A673 (cell line): ENCODE measurements at regions not wholly inside any gene's neighbourhood (a gene's known extent, or its start where the extent isn't known, plus 50 kb on each side); places are given as distances from the start of the nearest gene placed in this dataset.
A peak's percentile ranks its signal among the peaks of the same experiment; 100 is the strongest.

Experiments
- BruUV-seq: library from RNA; stranded (reverse); fragments of 400-500 nt; replicated peaks from 2 replicates; lab custom pipeline; 2021; lab: Mats Ljungman, UMichigan
- CTCF ChIA-PET: fragments of 300-600 bp; sonication (Branson Sonifier 250); formaldehyde crosslinking; loops from one replicate; lab custom pipeline; 2022; ENCODE audit warnings: antibody characterized with exemption; lab: Charles Lee
- POLR2A ChIA-PET: fragments of 300-600 bp; sonication (Branson Sonifier 250); formaldehyde crosslinking; loops from one replicate; lab custom pipeline; 2022; ENCODE audit warnings: antibody characterized with exemption; ENCODE audit not compliant: low non-redundant PET; lab: Charles Lee
- DNase-seq: peaks from one replicate; pipeline ENCODE4 v3.0.0-alpha.2; 2015; ENCODE audit warnings: low spot score
- H3K27ac ChIP-seq: fragments of 200-600 bp; sonication (generic); 2 replicates; pipeline ENCODE4 v1.5.1; 2016; ENCODE audit warnings: mixed run types, low read depth, mild to moderate bottlenecking, mixed read lengths, antibody characterized with exemption, low read length; ENCODE audit not compliant: poor library complexity, severe bottlenecking
- H3K27me3 ChIP-seq: fragments of 200-600 bp; sonication (generic); replicated peaks from 2 replicates; pipeline ENCODE4 v1.6.1; 2017; ENCODE audit warnings: mixed run types, low read depth, mild to moderate bottlenecking, mixed read lengths, antibody characterized with exemption, low read length; ENCODE audit not compliant: insufficient read depth, poor library complexity
- H3K36me3 ChIP-seq: fragments of 200-600 bp; sonication (generic); 2 replicates; pipeline ENCODE4 v1.6.1; 2016; ENCODE audit warnings: mixed run types, mild to moderate bottlenecking, mixed read lengths, antibody characterized with exemption, low read length; ENCODE audit not compliant: insufficient read depth, poor library complexity, severe bottlenecking
- H3K4me1 ChIP-seq: fragments of 200-600 bp; sonication (generic); 2 replicates; pipeline ENCODE4 v1.6.1; 2017; ENCODE audit warnings: mixed run types, mild to moderate bottlenecking, mixed read lengths, antibody characterized with exemption, low read length; ENCODE audit not compliant: insufficient read depth, poor library complexity, severe bottlenecking
- H3K4me3 ChIP-seq: fragments of 200-600 bp; sonication (generic); 2 replicates; pipeline ENCODE4 v1.5.1; 2016; ENCODE audit warnings: low read depth, mixed run types, mild to moderate bottlenecking, mixed read lengths, low read length; ENCODE audit not compliant: poor library complexity, severe bottlenecking
- H3K9me3 ChIP-seq: fragments of 200-600 bp; sonication (generic); 2 replicates; pipeline ENCODE4 v1.6.1; 2016; ENCODE audit warnings: mixed run types, low read depth, mild to moderate bottlenecking, mixed read lengths, antibody characterized with exemption, low read length; ENCODE audit not compliant: poor library complexity, severe bottlenecking
- CTCF ChIP-seq: fragments of 300-800, 200-600 bp; sonication (generic); conservative IDR thresholded peaks from 2 replicates; pipeline ENCODE4 v1.5.1; 2017; ENCODE audit warnings: low read depth, mild to moderate bottlenecking, antibody characterized with exemption, low read length, moderate library complexity, mixed read lengths
- EZH2 ChIP-seq: fragments of 200-600 bp; sonication (generic); IDR thresholded peaks from 2 replicates; pipeline ENCODE4 v1.6.1; 2017; ENCODE audit warnings: borderline replicate concordance, low read depth, mild to moderate bottlenecking, mixed read lengths, antibody characterized with exemption, low read length; ENCODE audit not compliant: poor library complexity, severe bottlenecking
- intact Hi-C: fragments of 100-400 bp; cut with micrococcal nuclease; formaldehyde crosslinking; loops from one replicate; pipeline ENCODE4 v1.10.0; 2022; ENCODE audit not compliant: unreplicated experiment

GRCh38 chr9:116003397-116003796 is 150.2 kb upstream of the PAPPA start:
- intact Hi-C loops = no loop called here
- ChIA-PET CTCF (no interaction called here), POLR2A (no interaction called here)
- H3K27me3 ChIP-seq = no peaks in the 10 kb centered on the region
- no peaks in the 10 kb centered on the region for H3K36me3 ChIP-seq
- no peak overlapping the region for H3K4me3 ChIP-seq
- no peak overlapping the region for H3K27ac ChIP-seq
- BruUV-seq = no TSS peak
- no peaks in the 10 kb centered on the region for H3K9me3 ChIP-seq
- no peaks in the 10 kb centered on the region for H3K4me1 ChIP-seq
- no peak for TF ChIP-seq EZH2
- TF ChIP-seq CTCF = no peak
- DNase-seq = peak; percentile 22

GRCh38 chr9:116005205-116005604 is 148.4 kb upstream of the PAPPA start:
- ChIA-PET POLR2A (no interaction called here), CTCF (no interaction called here)
- no peak for DNase-seq
- intact Hi-C loops = no loop called here
- Histone ChIP-seq H3K4me3 (no peak overlapping the region), H3K4me1 (no peaks in the 10 kb centered on the region), H3K36me3 (no peaks in the 10 kb centered on the region), H3K27ac (no peak overlapping the region), H3K9me3 (no peaks in the 10 kb centered on the region), H3K27me3 (no peaks in the 10 kb centered on the region)
- BruUV-seq = no TSS peak
- TF ChIP-seq EZH2 = no peak

GRCh38 chr9:116007824-116008223 is 145.8 kb upstream of the PAPPA start:
- DNase-seq = no peak
- Histone ChIP-seq H3K4me1 (no peaks in the 10 kb centered on the region), H3K9me3 (no peaks in the 10 kb centered on the region), H3K36me3 (no peaks in the 10 kb centered on the region), H3K27me3 (no peaks in the 10 kb centered on the region), H3K4me3 (no peak overlapping the region), H3K27ac (no peak overlapping the region)
- BruUV-seq = no TSS peak
- TF ChIP-seq CTCF = no peak
- TF ChIP-seq EZH2 = no peak
- CTCF ChIA-PET = no interaction called here
- POLR2A ChIA-PET = no interaction called here
- intact Hi-C loops = no loop called here

- Histone ChIP-seq H3K4me1 (no peaks in the 10 kb centered on the region), H3K27ac (no peak overlapping the region), H3K36me3 (no peaks in the 10 kb centered on the region), H3K9me3 (no peaks in the 10 kb centered on the region), H3K27me3 (no peaks in the 10 kb centered on the region), H3K4me3 (no peak overlapping the region)
- ChIA-PET POLR2A (interaction anchor here (0.5 kb wide), 1 partner anchor 594 kb away, joined by 6 read pairs; no protein-coding TSS in a partner anchor), CTCF (no interaction called here)
- DNase-seq = no peak
- intact Hi-C loops = no loop called here
- TF ChIP-seq EZH2 (no peak), CTCF (no peak)
- no TSS peak for BruUV-seq
Measured at GRCh38 chr9:116008278-116008677, 145.3 kb upstream of the PAPPA start.
